ENCODE measurements at regions not wholly inside any gene's neighbourhood (a gene's known extent, or its start where the extent isn't known, plus 50 kb on each side); places are given as distances from the start of the nearest gene placed in this dataset.

- no peak for TF ChIP-seq EZH2 (IDR thresholded peaks at IDR 0.05; ENCODE audit: low read depth, low read length, severe bottlenecking)
- no peak for TF ChIP-seq SP2 (IDR thresholded peaks at IDR 0.05; ENCODE audit: low read length)
These were observed 120.6 kb downstream of the SAMD9 start (continued) for GRCh38 chr7:92997152-92997551.
